Bronchial epithelial cell (primary cell): ENCODE measurements at regions not wholly inside any gene's neighbourhood (a gene's known extent, or its start where the extent isn't known, plus 50 kb on each side); places are given as distances from the start of the nearest gene placed in this dataset.

Experiments
- DNase-seq: peaks from one replicate; pipeline ENCODE4 v3.0.0-alpha.2; 2010; ENCODE audit warnings: low read depth
- FAIRE-seq: peaks from 2 replicates; lab custom pipeline; 2011; peaks lifted over from hg19 to GRCh38; lab: Jason Lieb, UNC
- H3K27me3 ChIP-seq: 2 replicates; pipeline ENCODE4 v1.5.1; 2011; ENCODE audit warnings: low read length; ENCODE audit not compliant: control insufficient read depth, insufficient read depth
- H3K36me3 ChIP-seq: 2 replicates; pipeline ENCODE4 v1.5.1; 2011; ENCODE audit warnings: low read length; ENCODE audit not compliant: control insufficient read depth, insufficient read depth
- H3K4me3 ChIP-seq: 2 replicates; pipeline ENCODE4 v1.5.1; 2011; ENCODE audit warnings: mild to moderate bottlenecking, low read depth, low read length, control low read depth
- CTCF ChIP-seq: IDR thresholded peaks from 2 replicates; pipeline ENCODE4 v1.5.1; 2011; ENCODE audit warnings: mild to moderate bottlenecking, moderate library complexity, low read length, control low read depth, inconsistent platforms; ENCODE audit not compliant: insufficient read depth, severe bottlenecking

GRCh38 chr7:81277691-81278090 is 358.8 kb upstream of the SEMA3C start:
- Histone ChIP-seq H3K36me3 (no peaks in the 10 kb centered on the region), H3K4me3 (no peak overlapping the region), H3K27me3 (no peaks in the 10 kb centered on the region)
- TF ChIP-seq CTCF = no peak
- DNase-seq (no peak), FAIRE-seq (no peak)

DNA sequence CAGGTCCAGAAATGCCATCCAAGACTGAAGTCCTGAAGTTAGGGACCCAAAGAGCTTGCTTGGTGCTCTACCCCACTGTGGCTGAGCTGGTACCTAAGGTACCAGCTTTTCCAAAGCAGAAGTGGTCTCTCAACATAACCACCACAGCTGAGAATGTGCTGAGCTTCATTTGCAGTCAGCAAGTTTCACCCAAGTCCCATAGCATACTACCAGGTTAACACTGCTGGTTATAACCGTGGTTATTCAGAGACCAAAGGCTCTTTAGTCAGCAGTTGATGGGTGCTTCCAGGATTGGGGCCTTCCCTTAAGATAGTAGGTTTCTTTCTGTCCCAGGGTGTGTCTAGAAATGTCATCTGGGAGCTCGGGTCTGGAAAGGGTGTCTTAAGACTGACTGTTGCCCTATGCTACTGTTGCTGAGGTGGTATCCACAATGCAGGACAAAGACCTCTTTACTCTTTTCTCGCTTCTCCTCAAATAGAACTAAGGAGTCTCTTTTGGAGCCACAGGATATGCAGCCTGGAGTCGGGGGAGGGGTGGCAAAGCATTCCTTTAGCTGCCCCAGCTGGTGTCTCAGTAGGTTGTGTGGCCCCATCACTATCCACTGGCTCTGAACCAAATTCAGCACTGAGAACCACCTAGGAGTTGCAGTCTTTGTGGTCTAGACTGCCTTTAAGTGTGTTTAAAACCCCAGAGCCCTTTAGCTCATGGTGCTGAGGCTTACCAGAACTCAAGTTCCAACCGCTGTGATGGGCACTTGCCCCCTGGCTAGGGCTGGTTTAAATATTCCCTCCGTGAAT is 354.9 kb upstream of the SEMA3C start:
- H3K4me3 ChIP-seq = no peak overlapping the region
- DNase-seq = no peak
- TF ChIP-seq CTCF = no peak
- FAIRE-seq = no peak
- no peaks in the 10 kb centered on the region for H3K36me3 ChIP-seq
- no peaks in the 10 kb centered on the region for H3K27me3 ChIP-seq

GRCh38 chr7:81272176-81272575 is 353.3 kb upstream of the SEMA3C start:
- H3K4me3 ChIP-seq = no peak overlapping the region
- no peaks in the 10 kb centered on the region for H3K27me3 ChIP-seq
- DNase-seq = no peak
- TF ChIP-seq CTCF = no peak
- no peak for FAIRE-seq
- no peaks in the 10 kb centered on the region for H3K36me3 ChIP-seq

DNA sequence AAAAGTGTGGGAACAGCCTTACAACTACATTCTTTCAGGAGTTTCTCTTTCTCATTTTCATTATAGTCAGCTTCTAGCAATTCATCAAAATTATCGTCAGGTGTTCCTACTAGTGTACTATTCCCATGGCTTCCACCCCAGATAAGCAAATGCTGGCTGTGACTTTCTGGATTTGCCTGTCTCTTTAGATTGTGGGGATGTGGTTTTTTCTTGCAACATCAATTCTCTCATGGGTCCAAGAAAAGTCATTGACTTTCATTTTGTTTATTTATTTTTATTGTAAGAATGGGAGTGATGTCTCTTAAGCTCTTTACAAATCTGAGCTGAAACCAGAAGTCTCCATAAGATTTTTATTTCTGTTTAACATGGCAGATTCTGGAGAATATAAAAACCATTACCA is 349.7 kb upstream of the SEMA3C start:
- no peak for TF ChIP-seq CTCF
- no peak overlapping the region for H3K4me3 ChIP-seq
- FAIRE-seq = no peak
- H3K27me3 ChIP-seq = no peaks in the 10 kb centered on the region
- no peak for DNase-seq
- no peaks in the 10 kb centered on the region for H3K36me3 ChIP-seq

- FAIRE-seq (peak; percentile 96), DNase-seq (peak; percentile 98)
- H3K36me3 ChIP-seq = no peaks in the 10 kb centered on the region
- H3K4me3 ChIP-seq = no peak overlapping the region
- no peaks in the 10 kb centered on the region for H3K27me3 ChIP-seq
- TF ChIP-seq CTCF = no peak
Measured at GRCh38 chr7:81267508-81267907, 348.7 kb upstream of the SEMA3C start.

- Histone ChIP-seq H3K36me3 (no peaks in the 10 kb centered on the region), H3K27me3 (no peaks in the 10 kb centered on the region), H3K4me3 (no peak overlapping the region)
- peak; percentile 80 for DNase-seq
- TF ChIP-seq CTCF = no peak
- peak; percentile 93 for FAIRE-seq
Measured at GRCh38 chr7:81264116-81264515, 345.3 kb upstream of the SEMA3C start.
